Ovary (tissue), 7 donors: ENCODE measurements at regions not wholly inside any gene's neighbourhood (a gene's known extent, or its start where the extent isn't known, plus 50 kb on each side); places are given as distances from the start of the nearest gene placed in this dataset.

Source experiments
- DNase-seq, 5 donors: peaks; one replicate each; pipeline ENCODE4 v3.0.0-alpha.2; 2019 to 2020
- H3K27ac ChIP-seq, 2 donors: fragments of 200-600 bp; one replicate each; pipeline versions ENCODE4 v1.5.1 to v1.8.0; 2019 to 2022
- H3K27me3 ChIP-seq: fragments of 200-600 bp; one replicate; pipeline ENCODE4 v1.8.0; 2022
- H3K36me3 ChIP-seq: fragments of 200-600 bp; sonication (generic); one replicate; pipeline ENCODE4 v1.5.1; 2019
- H3K4me1 ChIP-seq: one replicate; pipeline ENCODE4 v1.8.1; 2013; ENCODE audit warnings: mild to moderate bottlenecking, moderate library complexity; ENCODE audit not compliant: insufficient read depth
- H3K4me3 ChIP-seq: fragments of 200-600 bp; sonication (generic); one replicate; pipeline ENCODE4 v1.5.1; 2017
- H3K9me3 ChIP-seq, 2 donors: fragments of 200-600 bp in 1 of 2; sonication (generic) in 1 of 2; one replicate each; pipeline versions ENCODE4 v1.5.1 to v1.8.1; 2013 to 2019; ENCODE audit warnings: mild to moderate bottlenecking in 1 of 2, moderate library complexity in 1 of 2
- CTCF ChIP-seq, 3 donors: fragments of 450-650 bp in 2 of 3; fragments of 200-600 bp in 1 of 3; IDR thresholded peaks; one replicate each; pipeline versions ENCODE4 v1.5.1 to v1.8.0; 2016 to 2022; ENCODE audit warnings: antibody characterized with exemption in 3 of 3, mild to moderate bottlenecking in 1 of 3
- EP300 ChIP-seq: sonication (generic); formaldehyde crosslinking; IDR thresholded peaks from one replicate; pipeline ENCODE4 v1.6.1; 2017; ENCODE audit warnings: antibody characterized with exemption
- POLR2A ChIP-seq: fragments of 450-650 bp; IDR thresholded peaks from one replicate; pipeline ENCODE4 v1.6.1; 2017; ENCODE audit warnings: antibody characterized with exemption, mild to moderate bottlenecking, moderate library complexity
- whole genome bisulfite sequencing, 3 donors: extraction: QIAGEN DNeasy Blood & Tissue Kit in 1 of 3; methylation state at CpG; one replicate each; pipeline versions ENCODE4 v1.1.5 to v1.1.7; 2013 to 2017; 5-methylcytosine and 5-hydroxymethylcytosine counted together
- intact Hi-C, 4 donors: fragments of 100-400 bp; cut with DNase I; formaldehyde crosslinking; loops; one replicate each; pipeline versions ENCODE4 v1.11.0 to v1.15.1; 2022 to 2023
- donor health status: DM: no; HTN: no; CAD: no; lungs with moderate emphysema.
- donor health status: DM: no; HTN: no; CAD: no.
- donor health status: Bipolar disorder and iron deficiency.
- donor health status: DM: no; HTN: no; CAD: no.
- donor health status: DM: yes; HTN: yes; CAD: no.

GRCh38 chr4:152220201-152220666 lies 315.7 kb downstream of the FBXW7 start:
- TF ChIP-seq POLR2A (no peak), CTCF (IDR thresholded peaks at IDR 0.05) (no peak), EP300 (no peak)
- no peaks in the 10 kb centered on the region for H3K36me3 ChIP-seq
- H3K4me3 ChIP-seq: no peak overlapping the region
- no peaks in the 10 kb centered on the region for H3K4me1 ChIP-seq
- no peak for DNase-seq
- H3K27ac ChIP-seq: no peak overlapping the region
- intact Hi-C loops: no loop called here
- H3K27me3 ChIP-seq: no peaks in the 10 kb centered on the region
- 54 to 57% (median 54%) methylated on average over 2 of the region's 2 CpGs for WGBS, 3 donors
- no peaks in the 10 kb centered on the region for H3K9me3 ChIP-seq

GRCh38 chr4:152218576-152218975 lies 317.3 kb downstream of the FBXW7 start:
- TF ChIP-seq POLR2A (no peak), EP300 (no peak), CTCF (IDR thresholded peaks at IDR 0.05) (no peak)
- intact Hi-C loops: no loop called here
- no peaks in the 10 kb centered on the region for H3K9me3 ChIP-seq
- H3K27me3 ChIP-seq: no peaks in the 10 kb centered on the region
- H3K36me3 ChIP-seq: no peaks in the 10 kb centered on the region
- no peak overlapping the region for H3K4me3 ChIP-seq
- H3K27ac ChIP-seq: no peak overlapping the region
- 86 to 87% (median 86%) methylated on average over 4 of the region's 4 CpGs for WGBS, 3 donors
- DNase-seq: no peak
- H3K4me1 ChIP-seq: no peaks in the 10 kb centered on the region

GRCh38 chr4:152217896-152218295 lies 318.0 kb downstream of the FBXW7 start:
- no peaks in the 10 kb centered on the region for H3K36me3 ChIP-seq
- DNase-seq: no peak
- H3K4me3 ChIP-seq: no peak overlapping the region
- 52 to 65% (median 54%) methylated on average over 3 of the region's 3 CpGs for WGBS, 3 donors
- H3K9me3 ChIP-seq: no peaks in the 10 kb centered on the region
- TF ChIP-seq CTCF (IDR thresholded peaks at IDR 0.05) (no peak), POLR2A (no peak), EP300 (no peak)
- intact Hi-C loops: no loop called here
- no peaks in the 10 kb centered on the region for H3K27me3 ChIP-seq
- H3K4me1 ChIP-seq: no peaks in the 10 kb centered on the region
- no peak overlapping the region for H3K27ac ChIP-seq

- Histone ChIP-seq H3K9me3 (no peaks in the 10 kb centered on the region), H3K27ac (no peak overlapping the region), H3K4me1 (no peaks in the 10 kb centered on the region), H3K4me3 (no peak overlapping the region), H3K36me3 (no peaks in the 10 kb centered on the region), H3K27me3 (no peaks in the 10 kb centered on the region)
- 39 to 49% (median 47%) methylated on average over 7 of the region's 7 CpGs for WGBS, 3 donors
- no peak for DNase-seq
- TF ChIP-seq CTCF (IDR thresholded peaks at IDR 0.05) (no peak), POLR2A (no peak), EP300 (no peak)
- intact Hi-C loops: no loop called here
These were observed 323.8 kb downstream of the FBXW7 start for GRCh38 chr4:152211936-152212653.
